Ovary (tissue), 3 donors: ENCODE measurements at regions not wholly inside any gene's neighbourhood (a gene's known extent, or its start where the extent isn't known, plus 50 kb on each side); places are given as distances from the start of the nearest gene placed in this dataset.

Experiments used
- CTCF ChIP-seq, 3 donors: fragments of 450-650 bp in 2 of 3; fragments of 200-600 bp in 1 of 3; IDR thresholded peaks; one replicate each; pipeline versions ENCODE4 v1.5.1 to v1.8.0; 2016 to 2022; ENCODE audit warnings: antibody characterized with exemption in 3 of 3, mild to moderate bottlenecking in 1 of 3
- EP300 ChIP-seq: sonication (generic); formaldehyde crosslinking; IDR thresholded peaks from one replicate; pipeline ENCODE4 v1.6.1; 2017; ENCODE audit warnings: antibody characterized with exemption
- POLR2A ChIP-seq: fragments of 450-650 bp; IDR thresholded peaks from one replicate; pipeline ENCODE4 v1.6.1; 2017; ENCODE audit warnings: antibody characterized with exemption, mild to moderate bottlenecking, moderate library complexity
- donor health status: DM: no; HTN: no; CAD: no.

DNA sequence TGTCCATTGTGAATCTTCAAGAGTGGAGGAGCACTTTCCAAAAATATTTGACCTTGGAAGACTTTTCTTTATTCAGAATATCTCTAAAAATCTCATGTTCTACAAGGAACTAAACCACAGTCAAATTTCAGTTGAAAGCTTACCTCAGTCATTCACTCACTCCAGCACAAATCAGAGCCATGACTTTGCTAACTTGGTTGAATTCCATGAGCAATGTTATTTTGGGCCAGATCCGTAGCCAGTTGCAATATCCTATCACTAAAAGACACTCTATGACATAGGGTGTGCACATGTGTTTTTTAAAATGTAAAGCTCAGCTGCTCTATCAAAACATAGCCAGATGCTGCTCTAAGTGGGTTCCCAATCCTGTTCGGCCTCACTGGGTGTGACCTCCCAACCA, 156.1 kb upstream of the ANKRD55 start:
- TF ChIP-seq CTCF (IDR thresholded peaks at IDR 0.05) (no peak), POLR2A (no peak), EP300 (no peak)
